Adrenal gland (tissue), 5 donors: ENCODE measurements at regions not wholly inside any gene's neighbourhood (a gene's known extent, or its start where the extent isn't known, plus 50 kb on each side); places are given as distances from the start of the nearest gene placed in this dataset.

ENCODE experiments used
- CTCF ChIP-seq, 6 experiments: fragments of 450-650 bp in 4 of 6; fragments of 200-600 bp in 2 of 6; sonication (generic) in 1 of 6; IDR thresholded peaks; 1 replicate in 5 of 6; 2 replicates in 1 of 6; pipeline versions ENCODE4 v1.5.1 to v1.8.0; 2016 to 2021; ENCODE audit warnings: antibody characterized with exemption in 6 of 6, mild to moderate bottlenecking in 2 of 6, moderate library complexity in 1 of 6
- POLR2A ChIP-seq, 2 donors: fragments of 450-650 bp; IDR thresholded peaks; one replicate each; pipeline ENCODE4 v1.6.1; 2017; ENCODE audit warnings: antibody characterized with exemption in 2 of 2, mild to moderate bottlenecking in 2 of 2, moderate library complexity in 1 of 2
- donor health status: DM: no; HTN: no; CAD: no.

GRCh38 chr10:3709456-3710060 is 75.5 kb downstream of the KLF6 start:
- no peak for TF ChIP-seq POLR2A (IDR thresholded peaks at IDR 0.05)
- no peak for TF ChIP-seq CTCF (IDR thresholded peaks at IDR 0.05)
